Upper lobe of right lung (tissue), 1 donor: ENCODE measurements at regions not wholly inside any gene's neighbourhood (a gene's known extent, or its start where the extent isn't known, plus 50 kb on each side); places are given as distances from the start of the nearest gene placed in this dataset.
A peak's percentile ranks its signal among the peaks of the same experiment; 100 is the strongest.

Experiments
- ATAC-seq: fragments of 200-7000 bp; cut with Tn5 transposase; one replicate; pipeline ENCODE4 v1.9.1; 2020; ENCODE audit warnings: mild to moderate bottlenecking, moderate library complexity
- DNase-seq: peaks from one replicate; pipeline ENCODE4 v3.0.0-alpha.2; 2020
- H3K27ac ChIP-seq: fragments of 200-600 bp; one replicate; pipeline ENCODE4 v1.8.0; 2022
- H3K27me3 ChIP-seq: fragments of 200-600 bp; one replicate; pipeline ENCODE4 v1.8.0; 2022; ENCODE audit warnings: mild to moderate bottlenecking
- H3K36me3 ChIP-seq: fragments of 200-600 bp; one replicate; pipeline ENCODE4 v1.8.0; 2022
- H3K4me1 ChIP-seq: fragments of 200-600 bp; one replicate; pipeline ENCODE4 v1.8.0; 2022
- H3K4me3 ChIP-seq: fragments of 200-600 bp; one replicate; pipeline ENCODE4 v1.8.0; 2022; ENCODE audit warnings: mild to moderate bottlenecking
- H3K9me3 ChIP-seq: fragments of 200-600 bp; one replicate; pipeline ENCODE4 v1.8.0; 2022
- intact Hi-C: fragments of 100-400 bp; cut with DNase I; formaldehyde crosslinking; loops from one replicate; pipeline ENCODE4 v1.11.0; 2022
- TF ChIP-seq, protein P1 (sequence below): fragments of 200-600 bp; IDR thresholded peaks from one replicate; pipeline ENCODE4 v1.8.0; 2022; ENCODE audit warnings: antibody characterized with exemption
- donor health status: DM: no; HTN: yes; CAD: no; lungs with severe emphysema.

GRCh38 chr5:74394916-74395880 is 245.3 kb downstream of the ENC1 start:
- no peaks in the 10 kb centered on the region for H3K27me3 ChIP-seq
- H3K4me3 ChIP-seq = no peak overlapping the region
- H3K9me3 ChIP-seq = no peaks in the 10 kb centered on the region
- H3K36me3 ChIP-seq = no peaks in the 10 kb centered on the region
- TF ChIP-seq, protein P1, sequence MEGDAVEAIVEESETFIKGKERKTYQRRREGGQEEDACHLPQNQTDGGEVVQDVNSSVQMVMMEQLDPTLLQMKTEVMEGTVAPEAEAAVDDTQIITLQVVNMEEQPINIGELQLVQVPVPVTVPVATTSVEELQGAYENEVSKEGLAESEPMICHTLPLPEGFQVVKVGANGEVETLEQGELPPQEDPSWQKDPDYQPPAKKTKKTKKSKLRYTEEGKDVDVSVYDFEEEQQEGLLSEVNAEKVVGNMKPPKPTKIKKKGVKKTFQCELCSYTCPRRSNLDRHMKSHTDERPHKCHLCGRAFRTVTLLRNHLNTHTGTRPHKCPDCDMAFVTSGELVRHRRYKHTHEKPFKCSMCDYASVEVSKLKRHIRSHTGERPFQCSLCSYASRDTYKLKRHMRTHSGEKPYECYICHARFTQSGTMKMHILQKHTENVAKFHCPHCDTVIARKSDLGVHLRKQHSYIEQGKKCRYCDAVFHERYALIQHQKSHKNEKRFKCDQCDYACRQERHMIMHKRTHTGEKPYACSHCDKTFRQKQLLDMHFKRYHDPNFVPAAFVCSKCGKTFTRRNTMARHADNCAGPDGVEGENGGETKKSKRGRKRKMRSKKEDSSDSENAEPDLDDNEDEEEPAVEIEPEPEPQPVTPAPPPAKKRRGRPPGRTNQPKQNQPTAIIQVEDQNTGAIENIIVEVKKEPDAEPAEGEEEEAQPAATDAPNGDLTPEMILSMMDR = no peak
- no peak for DNase-seq
- intact Hi-C loops = loop anchor here (10.0 kb wide), 1 partner anchor 240 kb away; no protein-coding TSS in a partner anchor
- H3K4me1 ChIP-seq = no peaks in the 10 kb centered on the region
- peak; percentile 37 for ATAC-seq
- no peak overlapping the region for H3K27ac ChIP-seq

DNA sequence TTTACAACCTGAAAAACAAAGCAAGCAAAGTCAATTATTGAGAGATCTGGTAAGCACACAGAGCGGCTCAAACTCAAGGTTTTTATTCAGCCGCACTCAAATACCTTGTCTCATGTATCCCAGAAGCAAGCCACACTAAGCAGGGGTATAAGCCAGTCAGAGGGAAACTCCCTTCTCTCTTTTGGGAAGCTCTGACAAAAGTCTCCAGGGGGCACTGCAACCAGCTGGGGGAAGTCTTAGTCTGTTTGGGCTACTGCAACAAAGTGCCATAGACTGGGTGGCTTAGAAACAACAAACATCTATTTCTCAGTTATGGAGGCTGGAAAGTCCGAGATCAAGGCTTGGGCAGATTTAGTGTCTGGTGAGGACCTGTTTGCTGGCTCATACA is 246.0 kb downstream of the ENC1 start:
- H3K4me3 ChIP-seq = no peak overlapping the region
- intact Hi-C loops = loop anchor here (10.0 kb wide), 1 partner anchor 240 kb away; no protein-coding TSS in a partner anchor
- TF ChIP-seq, protein P1 = peak; percentile 13
- no peaks in the 10 kb centered on the region for H3K36me3 ChIP-seq
- H3K9me3 ChIP-seq = no peaks in the 10 kb centered on the region
- H3K27me3 ChIP-seq = no peaks in the 10 kb centered on the region
- no peaks in the 10 kb centered on the region for H3K4me1 ChIP-seq
- ATAC-seq = peak; percentile 79
- no peak overlapping the region for H3K27ac ChIP-seq
- DNase-seq = no peak

- Histone ChIP-seq H3K36me3 (no peaks in the 10 kb centered on the region), H3K4me1 (no peaks in the 10 kb centered on the region), H3K27ac (no peak overlapping the region), H3K4me3 (no peak overlapping the region), H3K9me3 (no peaks in the 10 kb centered on the region), H3K27me3 (no peaks in the 10 kb centered on the region)
- TF ChIP-seq, protein P1 = no peak
- no peak for ATAC-seq
- no peak for DNase-seq
- intact Hi-C loops = loop anchor here (10.0 kb wide), 1 partner anchor 241 kb away; no protein-coding TSS in a partner anchor
These were observed 246.6 kb downstream of the ENC1 start for GRCh38 chr5:74393943-74394342.

DNA sequence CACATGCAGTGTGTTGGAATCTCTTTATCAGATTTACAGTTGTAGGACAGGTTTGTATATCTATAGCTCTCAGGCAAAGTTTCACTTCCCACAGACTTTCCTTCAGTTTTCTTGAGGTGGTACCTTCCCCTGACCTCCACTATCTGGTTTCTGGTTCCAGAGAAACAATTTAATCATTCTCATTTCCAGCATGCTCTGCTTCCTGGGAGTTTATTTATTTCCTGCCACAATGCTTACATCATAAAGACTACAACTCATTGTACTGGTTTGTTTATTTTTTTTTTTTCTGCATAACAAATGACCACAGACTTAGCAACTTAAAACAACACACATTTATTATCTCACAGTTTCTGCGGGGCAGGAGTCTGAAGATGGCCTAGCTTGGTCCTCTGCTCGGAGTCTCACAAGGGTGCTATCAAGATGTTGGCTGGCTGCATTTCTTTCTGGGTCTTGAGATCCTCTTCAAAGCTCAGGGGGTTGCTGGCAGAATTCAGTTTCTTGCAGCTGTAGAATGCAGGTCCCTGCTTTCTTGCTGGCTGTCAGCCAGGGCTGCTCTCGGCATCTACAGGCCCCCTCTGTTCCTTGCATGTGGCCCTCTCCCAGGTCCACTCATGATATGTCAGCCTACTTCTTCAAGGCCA is 247.7 kb downstream of the ENC1 start:
- Histone ChIP-seq H3K4me3 (no peak overlapping the region), H3K36me3 (no peaks in the 10 kb centered on the region), H3K9me3 (no peaks in the 10 kb centered on the region), H3K27ac (no peak overlapping the region), H3K4me1 (no peaks in the 10 kb centered on the region), H3K27me3 (no peaks in the 10 kb centered on the region)
- DNase-seq (no peak), ATAC-seq (no peak)
- intact Hi-C loops = loop anchor here (10.0 kb wide), 1 partner anchor 242 kb away; no protein-coding TSS in a partner anchor
- TF ChIP-seq, protein P1 = no peak

- ATAC-seq (no peak), DNase-seq (no peak)
- TF ChIP-seq, protein P1 = no peak
- Histone ChIP-seq H3K4me1 (no peaks in the 10 kb centered on the region), H3K9me3 (no peaks in the 10 kb centered on the region), H3K27ac (no peak overlapping the region), H3K27me3 (no peaks in the 10 kb centered on the region), H3K36me3 (no peaks in the 10 kb centered on the region), H3K4me3 (no peak overlapping the region)
- intact Hi-C loops = loop anchor here (10.0 kb wide), 1 partner anchor 243 kb away; no protein-coding TSS in a partner anchor
These were observed 249.1 kb downstream of the ENC1 start for GRCh38 chr5:74391410-74391809.
